NCI-H446 treated with DMSO at 0.1 percent for 48 hours (cell line): ENCODE measurements at regions not wholly inside any gene's neighbourhood (a gene's known extent, or its start where the extent isn't known, plus 50 kb on each side); places are given as distances from the start of the nearest gene placed in this dataset.

Experiments
- DNase-seq: peaks from one replicate; lab custom pipeline; 2025; lab: John Stamatoyannopoulos, UW

- no peak for DNase-seq
Observed at GRCh38 chr12:93043192-93043876, 114.2 kb upstream of the EEA1 start.

- no peak for DNase-seq
Observed at GRCh38 chr12:93043877-93044209, 114.7 kb upstream of the EEA1 start.

- no peak for DNase-seq
Observed at GRCh38 chr12:93047118-93047517, 118.0 kb upstream of the EEA1 start.

- no peak for DNase-seq
Observed at GRCh38 chr12:93048656-93049055, 119.6 kb upstream of the EEA1 start.

- peak; percentile 66 for DNase-seq
Observed at GRCh38 chr12:93050026-93050747, 121.1 kb upstream of the EEA1 start.

- no peak for DNase-seq
Observed at GRCh38 chr12:93050748-93051081, 121.6 kb upstream of the EEA1 start.

- no peak for DNase-seq
Observed at GRCh38 chr12:93054021-93054420, 124.9 kb upstream of the EEA1 start.

- no peak for DNase-seq
Observed at GRCh38 chr12:93055221-93055620, 126.1 kb upstream of the EEA1 start.

- no peak for DNase-seq
Observed at GRCh38 chr12:93056971-93057535, 128.0 kb upstream of the EEA1 start.

- DNase-seq: no peak
Observed at GRCh38 chr12:93058280-93058679, 129.2 kb upstream of the EEA1 start.

GRCh38 chr12:93059288-93059687 lies 130.2 kb upstream of the EEA1 start:
- no peak for DNase-seq

- DNase-seq: no peak
Observed at GRCh38 chr12:93059925-93060665, 131.0 kb upstream of the EEA1 start.

- DNase-seq: peak; percentile 77
Observed at GRCh38 chr12:93060666-93061472, 131.8 kb upstream of the EEA1 start.

GRCh38 chr12:93061473-93062419 lies 132.7 kb upstream of the EEA1 start:
- DNase-seq: peak; percentile 99

- no peak for DNase-seq
Observed at GRCh38 chr12:93065896-93066295, 136.8 kb upstream of the EEA1 start.

GRCh38 chr12:93072340-93072739 lies 143.2 kb upstream of the EEA1 start:
- DNase-seq: no peak

GRCh38 chr12:93073324-93073723 lies 144.2 kb upstream of the EEA1 start:
- DNase-seq: no peak

- DNase-seq: no peak
Observed at GRCh38 chr12:93078059-93078458, 149.0 kb upstream of the EEA1 start.

- no peak for DNase-seq
Observed at GRCh38 chr12:93078577-93078976, 149.5 kb upstream of the EEA1 start.

GRCh38 chr12:93079271-93079670 lies 150.2 kb upstream of the EEA1 start:
- no peak for DNase-seq

- no peak for DNase-seq
Observed at GRCh38 chr12:93079976-93080375, 150.9 kb upstream of the EEA1 start.
